Cerebellar cortex (tissue), 1 donor: ENCODE measurements at regions not wholly inside any gene's neighbourhood (a gene's known extent, or its start where the extent isn't known, plus 50 kb on each side); places are given as distances from the start of the nearest gene placed in this dataset.

ENCODE experiments used
- DNase-seq: peaks from one replicate; pipeline ENCODE4 v3.0.0-alpha.2; 2015; ENCODE audit warnings: low spot score

DNA sequence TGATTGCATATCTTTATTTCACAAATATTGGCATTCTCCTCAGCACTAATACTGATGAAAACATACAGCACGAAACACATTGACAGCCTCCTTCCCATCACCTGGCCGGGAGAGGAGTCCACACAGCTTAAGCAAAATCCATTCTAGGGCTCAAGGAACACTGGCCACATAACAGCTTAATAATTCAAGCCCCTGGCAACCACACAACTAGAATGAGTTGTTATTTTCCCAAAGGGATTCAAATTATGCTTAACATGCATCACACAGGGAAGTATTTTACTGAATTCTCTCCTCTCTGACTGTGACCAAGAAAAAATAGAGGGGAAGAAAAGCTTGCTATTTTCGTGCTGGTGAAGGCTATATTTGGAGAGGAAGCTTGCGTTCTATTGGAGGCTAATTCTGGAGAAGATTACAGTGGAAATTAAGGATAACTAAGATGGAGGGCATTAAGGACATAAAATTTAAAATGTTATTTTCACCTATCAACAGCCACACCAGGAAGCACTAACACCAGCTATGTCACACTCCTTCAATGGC lies 198.5 kb downstream of the ADGRG6 start:
- DNase-seq = no peak

DNA sequence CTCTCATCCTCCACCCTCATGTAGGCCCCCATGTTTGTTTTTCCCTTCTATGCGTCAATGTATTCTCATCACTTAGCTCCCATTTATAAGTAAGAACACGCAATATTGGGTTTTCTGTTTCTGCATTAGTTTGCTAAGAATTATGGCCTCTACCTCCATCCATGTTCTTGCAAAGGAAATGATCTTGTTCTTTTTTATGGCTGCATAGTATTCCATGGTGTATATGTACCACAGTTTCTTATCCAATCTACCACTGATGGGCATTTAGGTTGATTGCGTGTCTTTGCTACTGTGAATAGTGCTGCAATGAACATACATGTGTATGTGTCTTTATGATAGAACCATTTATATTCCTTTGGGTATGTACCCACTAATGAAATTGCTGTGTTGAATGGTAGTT lies 200.0 kb downstream of the ADGRG6 start:
- DNase-seq = no peak

DNA sequence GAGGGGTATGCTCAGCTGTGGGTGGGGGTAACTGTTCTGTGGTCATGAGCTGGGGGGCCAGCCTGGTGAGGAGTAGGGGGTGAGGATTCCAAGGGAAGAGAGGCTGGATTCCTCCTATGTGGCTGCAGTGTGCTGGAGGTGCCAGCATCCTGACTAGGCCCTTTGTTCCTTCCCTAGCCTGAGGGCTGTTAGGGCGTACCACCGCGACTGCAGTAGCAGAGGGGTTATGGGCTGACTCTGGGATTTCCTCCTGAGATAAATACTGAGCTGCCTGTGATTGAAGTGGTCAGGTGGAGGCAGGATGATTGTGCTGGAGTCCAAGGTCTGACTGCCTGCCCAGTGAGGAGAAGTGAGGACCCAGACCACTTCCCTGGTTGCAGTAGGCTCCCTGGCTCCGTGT lies 205.3 kb downstream of the ADGRG6 start:
- no peak for DNase-seq

DNA sequence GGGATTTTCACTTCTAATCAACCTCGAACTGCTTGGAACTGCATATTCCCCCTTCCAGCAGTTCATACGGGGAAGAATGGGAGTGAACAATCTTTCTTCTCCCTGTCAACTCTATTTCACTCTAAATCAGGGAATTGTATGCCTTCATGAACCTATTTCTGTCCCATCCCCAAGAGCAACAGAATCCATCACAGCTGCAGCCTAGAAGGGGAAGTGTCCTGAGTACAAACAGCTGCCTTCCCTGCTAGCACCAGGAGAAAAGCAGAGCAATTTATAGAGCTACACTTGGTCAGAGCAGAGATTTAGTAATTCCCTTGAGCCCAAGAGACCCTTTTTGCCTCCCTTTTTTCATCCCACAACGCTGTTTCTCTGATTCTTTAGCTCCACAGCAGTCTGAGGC lies 208.4 kb downstream of the ADGRG6 start:
- DNase-seq = no peak

DNA sequence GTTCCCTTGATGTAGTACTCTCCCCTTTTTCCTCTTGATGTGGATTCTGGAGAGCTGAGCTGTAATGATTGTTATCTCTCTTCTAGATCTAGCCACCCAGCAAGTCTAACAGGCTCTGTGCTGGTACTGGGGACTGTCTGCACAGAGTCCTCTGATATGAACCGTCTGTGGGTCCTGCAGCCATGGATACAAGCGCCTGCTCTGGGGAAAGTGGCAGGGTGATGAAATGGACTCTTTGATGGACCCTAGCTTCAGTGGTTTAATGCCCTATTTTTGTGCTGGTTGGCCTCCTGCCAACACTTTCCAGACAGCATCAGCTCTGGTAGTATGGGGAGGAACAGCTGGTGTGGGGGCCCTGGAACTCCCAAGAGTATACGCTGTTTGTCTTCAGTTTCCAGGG lies 216.3 kb downstream of the ADGRG6 start:
- no peak for DNase-seq

DNA sequence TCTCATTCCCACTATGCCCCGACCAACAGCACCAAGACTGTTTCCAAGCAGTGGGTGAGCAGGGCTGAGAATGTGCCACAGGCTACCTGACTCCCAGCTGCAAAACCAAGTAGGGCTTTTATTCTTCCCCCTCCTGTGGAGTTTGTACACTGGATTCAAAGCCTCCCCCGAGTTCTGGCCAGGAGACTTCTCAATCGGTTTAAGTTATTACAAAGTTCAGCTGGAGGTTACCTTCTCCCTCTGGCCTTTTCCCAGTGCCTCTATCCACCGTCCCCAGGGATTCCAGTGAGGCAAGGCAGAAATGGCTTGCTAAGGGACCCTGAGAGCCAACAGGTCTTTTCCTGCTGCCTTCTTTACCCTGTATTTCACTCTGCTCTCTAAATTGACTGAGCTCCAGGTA lies 217.0 kb downstream of the ADGRG6 start:
- DNase-seq = no peak

DNA sequence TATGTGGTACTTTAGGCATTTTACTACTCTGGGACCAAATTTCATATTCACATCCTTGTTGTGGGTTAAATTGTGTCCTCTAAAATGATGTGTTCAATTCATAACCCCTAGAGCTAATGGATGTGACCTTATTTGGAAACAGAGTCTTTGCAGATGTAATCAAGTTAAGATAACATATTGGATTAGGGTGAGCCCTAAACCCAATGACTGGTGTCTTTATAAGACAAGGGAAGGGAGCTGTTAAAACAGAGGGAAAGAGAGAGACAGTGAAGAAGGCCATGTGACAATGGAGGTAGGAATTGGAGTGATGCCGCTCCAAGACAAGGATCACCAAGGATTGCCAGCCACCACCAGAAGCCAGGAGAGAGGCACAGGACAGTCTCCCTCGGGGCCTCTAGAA lies 220.0 kb downstream of the ADGRG6 start:
- no peak for DNase-seq

DNA sequence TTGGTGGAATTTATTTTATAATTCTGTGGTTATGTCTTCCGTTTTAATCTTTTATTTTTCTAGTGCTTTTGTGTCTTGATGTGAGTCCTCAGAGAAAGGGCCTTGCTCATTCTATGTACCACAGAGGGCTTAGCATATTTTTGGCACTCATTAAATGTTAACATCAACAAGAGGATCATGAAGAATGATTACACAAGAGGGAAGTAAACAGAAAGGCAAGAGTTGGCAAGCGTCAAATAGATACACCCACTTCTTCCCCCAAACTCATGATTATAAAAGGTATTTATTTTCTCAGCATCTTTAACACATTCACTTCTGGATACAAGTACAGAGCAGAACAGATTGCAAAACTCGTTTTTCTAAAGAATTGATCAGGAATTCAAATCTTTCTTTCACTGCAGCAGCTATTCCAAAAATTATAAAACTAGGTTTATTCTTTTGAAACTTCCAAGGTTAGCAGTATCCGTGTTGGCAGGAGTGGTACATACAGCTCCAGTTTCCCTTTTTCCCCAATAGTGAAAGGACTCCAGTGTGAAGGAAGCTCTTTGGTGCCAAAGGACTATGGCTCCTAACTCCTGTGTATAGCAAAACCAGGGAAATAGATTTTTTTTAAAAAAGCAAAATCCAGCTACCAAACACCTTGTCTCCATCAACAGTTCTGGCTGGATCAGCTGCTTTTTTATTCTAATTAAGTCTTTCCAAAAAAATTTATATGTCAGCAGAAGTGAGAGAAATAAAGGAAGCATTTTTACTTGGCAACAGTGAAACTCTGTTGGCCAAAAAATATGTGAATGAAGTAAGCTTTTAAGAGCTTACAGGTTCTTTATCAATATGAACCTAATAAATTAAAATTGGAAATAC lies 221.9 kb downstream of the ADGRG6 start:
- DNase-seq = no peak

DNA sequence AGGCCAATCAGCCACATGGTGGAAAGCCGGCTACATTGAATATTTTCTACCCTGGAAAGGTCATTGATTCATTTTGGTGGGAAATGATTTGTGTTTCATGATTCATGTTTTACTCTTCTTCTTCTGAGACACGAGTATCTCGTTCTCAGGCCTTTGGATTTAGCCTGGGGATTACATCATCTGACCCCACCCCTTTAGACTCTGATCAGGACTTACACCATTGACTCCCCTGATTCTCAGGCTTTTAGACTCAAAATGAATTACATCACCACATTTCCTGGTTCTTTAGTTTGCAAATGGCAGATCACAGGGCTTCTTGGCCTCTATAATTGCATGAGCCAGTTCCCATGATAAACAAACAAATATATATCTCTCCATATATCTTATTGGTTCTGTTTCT lies 228.8 kb downstream of the ADGRG6 start:
- no peak for DNase-seq

DNA sequence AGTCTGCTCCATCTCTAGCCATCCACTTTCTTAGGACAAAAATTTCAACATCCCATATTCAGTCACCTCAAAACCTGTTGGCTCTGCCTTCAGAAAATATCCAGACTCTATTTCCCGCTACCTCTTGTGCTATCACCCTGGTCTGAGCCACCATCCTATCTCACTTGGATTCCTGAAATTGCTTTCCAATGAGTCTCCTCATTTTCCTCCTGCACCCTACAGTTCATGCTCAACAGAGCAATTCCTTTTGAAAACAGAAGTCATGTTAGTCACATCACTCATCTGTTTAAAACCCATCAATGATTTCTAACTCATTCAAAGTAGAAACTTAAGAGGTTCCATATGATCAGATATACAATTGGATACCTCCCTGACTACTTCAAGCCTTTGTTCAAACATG lies 229.9 kb downstream of the ADGRG6 start:
- DNase-seq = no peak

DNA sequence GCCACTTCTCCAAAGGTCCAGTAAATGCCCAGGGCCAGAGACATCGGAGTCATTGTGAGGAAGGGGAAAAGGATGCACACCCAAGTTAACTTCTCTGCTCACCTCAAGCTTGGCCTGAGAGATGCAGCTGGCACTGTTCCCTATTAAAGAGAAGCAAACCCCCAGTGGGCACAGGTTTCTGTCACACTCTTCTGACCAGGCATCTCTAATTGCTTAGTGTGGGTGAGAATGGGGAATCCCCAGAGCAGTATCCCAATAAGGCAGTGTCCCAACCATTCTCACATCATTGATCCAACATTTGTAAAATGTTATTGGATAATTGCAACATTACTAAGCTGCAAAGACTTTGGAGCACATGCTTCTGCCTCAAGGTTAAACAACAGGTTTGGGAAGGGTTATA lies 232.3 kb downstream of the ADGRG6 start:
- no peak for DNase-seq

DNA sequence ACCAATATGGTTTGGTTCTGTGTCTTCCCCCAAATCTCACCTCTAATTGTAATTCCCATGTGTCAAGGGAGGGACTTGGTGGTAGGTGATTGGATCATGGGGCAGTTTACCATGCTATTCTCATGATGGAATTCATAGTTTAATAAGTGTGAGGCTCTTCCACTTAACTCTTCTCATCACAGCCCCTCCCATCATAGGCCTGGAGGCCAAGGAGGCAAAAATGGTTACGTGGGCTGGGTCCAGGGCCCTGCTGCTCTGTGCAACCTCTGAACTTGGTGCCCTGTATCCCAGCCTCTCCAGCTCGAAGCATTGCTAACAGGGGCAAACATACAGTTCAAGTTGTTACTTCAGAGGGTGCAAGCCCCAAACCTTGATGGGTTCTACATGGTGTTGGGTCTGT lies 232.7 kb downstream of the ADGRG6 start:
- DNase-seq = no peak

DNA sequence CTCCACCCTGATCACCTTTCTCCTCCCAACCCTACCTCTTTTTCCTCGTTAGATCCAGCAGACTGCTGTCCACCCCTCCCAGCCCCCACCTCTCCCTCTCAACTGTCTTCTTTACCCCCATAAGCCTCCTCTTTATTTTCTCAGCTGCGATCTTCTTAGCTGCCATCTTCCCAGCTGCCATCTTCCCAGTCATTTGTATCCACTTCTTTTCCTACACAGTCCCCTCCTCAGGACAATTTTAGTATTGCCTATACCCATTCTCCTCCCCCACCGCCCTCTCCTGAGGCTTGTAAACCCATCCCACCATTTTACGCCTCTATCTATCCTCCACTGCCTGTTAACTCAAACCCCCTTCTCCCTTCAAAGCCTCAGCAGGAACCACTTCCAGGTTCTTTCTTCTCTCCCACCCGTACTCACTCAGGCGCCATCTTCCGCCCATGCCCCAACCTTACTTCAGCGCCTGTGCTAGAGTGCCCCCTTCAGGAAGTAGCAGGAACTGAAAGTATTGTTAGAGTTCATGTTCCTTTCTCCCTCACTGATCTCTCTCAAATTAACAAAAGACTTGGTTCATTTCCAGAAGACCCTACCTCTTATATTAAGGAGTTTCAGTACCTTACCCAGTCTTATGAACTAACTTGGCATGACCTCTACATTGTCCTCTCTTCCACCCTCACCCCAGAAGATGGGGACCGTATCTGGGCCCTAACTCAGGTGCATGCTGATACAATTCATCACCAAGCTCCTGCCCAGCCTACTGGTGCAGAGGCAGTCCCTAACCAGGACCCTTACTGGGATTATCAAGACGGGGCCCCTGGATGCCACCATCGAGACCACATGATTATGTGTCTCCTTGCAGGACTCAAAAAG lies 236.0 kb downstream of the ADGRG6 start:
- DNase-seq = peak; percentile 19

DNA sequence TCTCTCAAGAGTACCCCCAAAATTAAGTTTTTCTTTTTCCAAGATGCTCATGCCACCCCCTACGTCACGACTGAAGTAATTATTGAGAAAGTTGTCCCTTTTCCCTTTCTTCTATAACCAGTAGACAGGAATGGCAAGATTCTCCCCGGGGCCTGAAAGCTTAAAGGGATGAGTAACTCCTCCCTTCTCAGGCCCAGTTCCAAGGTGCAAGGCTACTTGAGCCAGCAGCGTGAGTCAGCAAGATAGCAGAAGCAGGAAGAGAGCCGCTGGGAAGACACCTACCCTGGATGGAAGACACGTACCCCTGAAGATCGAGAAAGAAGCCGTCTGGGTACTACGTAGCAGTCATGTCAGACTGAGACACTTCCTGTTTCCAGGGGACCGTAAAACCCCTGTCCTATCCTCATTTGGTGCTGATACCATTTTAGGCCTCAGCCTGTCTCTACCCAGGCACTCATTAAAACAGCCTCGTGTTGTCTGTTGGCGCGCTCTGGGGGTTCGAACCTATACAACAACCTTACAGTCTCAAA lies 241.0 kb downstream of the ADGRG6 start:
- no peak for DNase-seq

DNA sequence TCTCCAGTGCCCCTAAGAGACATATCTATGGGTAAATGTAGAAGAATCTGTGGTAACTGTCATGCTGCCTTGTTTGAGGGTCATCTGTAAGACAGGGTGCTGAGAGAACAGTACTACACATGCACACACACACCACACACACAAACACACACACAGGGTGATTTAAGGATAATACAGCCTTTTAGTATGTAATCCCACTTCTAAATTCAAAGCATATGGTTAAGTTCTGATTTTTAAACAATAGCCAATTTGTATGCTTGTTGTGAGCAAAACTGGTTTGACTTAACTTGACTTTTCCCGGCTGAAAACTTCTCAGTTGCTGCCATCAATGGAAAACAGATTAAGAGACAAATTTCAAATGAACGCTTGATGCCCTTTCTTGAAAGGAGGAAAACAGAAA lies 241.8 kb downstream of the ADGRG6 start:
- DNase-seq = no peak

DNA sequence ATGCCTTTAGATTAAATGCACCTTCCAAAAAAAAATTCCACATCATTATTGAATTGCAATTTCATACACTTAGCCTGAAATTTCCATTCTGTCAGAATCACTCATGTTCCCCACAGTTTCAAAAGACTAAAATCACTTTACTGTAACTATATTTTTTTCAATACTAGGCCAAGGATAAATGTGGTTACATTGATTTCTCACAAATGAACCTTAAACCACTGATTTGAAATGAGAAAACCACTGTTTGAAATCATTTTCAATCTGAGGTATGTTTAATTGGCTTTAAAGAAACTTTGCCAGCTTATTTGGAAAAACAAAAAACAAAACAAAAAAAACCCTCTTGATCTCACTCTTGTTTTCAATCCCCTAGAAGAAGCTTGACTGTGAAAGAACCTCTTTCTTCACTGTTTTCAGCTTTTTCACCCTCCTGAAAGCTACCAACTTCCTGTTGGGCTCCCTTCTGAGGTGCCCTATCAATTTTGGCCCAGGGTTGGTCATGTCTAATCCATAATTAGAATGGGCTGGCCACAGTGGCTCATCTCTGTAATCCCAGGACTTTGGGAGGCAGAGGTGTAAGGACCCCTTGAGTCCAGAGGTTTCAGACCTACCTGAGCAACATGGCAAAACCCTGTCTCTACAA lies 242.5 kb downstream of the ADGRG6 start:
- no peak for DNase-seq

DNA sequence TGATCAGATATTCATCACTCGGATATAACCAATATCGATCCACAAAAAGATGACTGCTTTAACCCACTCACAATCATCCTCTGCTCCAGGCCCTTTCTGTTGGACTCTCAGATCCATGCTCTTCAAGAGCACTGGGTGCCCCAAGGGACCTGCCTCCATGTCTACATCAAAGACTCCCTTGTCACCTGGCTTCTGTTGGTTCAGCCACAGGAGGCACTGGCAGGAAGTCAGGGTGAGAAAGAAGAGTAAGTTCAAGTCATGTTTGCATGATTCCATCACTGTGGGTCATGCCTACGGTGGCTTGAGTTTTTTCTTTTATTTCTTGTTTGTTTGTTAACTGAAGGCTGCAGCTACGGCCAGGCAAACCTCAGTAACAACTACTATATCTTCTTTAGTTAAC lies 243.3 kb downstream of the ADGRG6 start:
- no peak for DNase-seq

DNA sequence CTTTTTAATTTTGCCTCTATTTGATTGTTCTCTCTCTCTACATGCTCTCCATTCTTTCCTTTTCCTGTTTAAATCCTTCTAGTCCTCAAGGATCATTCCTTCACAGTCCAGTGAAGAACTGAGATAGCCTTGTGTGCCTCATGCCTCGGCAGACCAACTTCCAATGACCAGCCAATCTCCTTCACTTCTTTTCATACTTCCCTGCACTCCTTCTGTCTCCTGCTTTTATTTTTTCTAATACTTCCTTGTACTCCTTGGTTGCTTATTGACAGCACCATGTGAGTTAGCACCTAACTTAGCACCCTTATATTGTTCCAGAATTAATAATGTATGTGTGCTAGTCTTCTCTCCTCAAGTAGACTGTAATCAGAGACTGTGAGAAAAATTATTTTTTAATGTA lies 246.8 kb downstream of the ADGRG6 start:
- DNase-seq = no peak

DNA sequence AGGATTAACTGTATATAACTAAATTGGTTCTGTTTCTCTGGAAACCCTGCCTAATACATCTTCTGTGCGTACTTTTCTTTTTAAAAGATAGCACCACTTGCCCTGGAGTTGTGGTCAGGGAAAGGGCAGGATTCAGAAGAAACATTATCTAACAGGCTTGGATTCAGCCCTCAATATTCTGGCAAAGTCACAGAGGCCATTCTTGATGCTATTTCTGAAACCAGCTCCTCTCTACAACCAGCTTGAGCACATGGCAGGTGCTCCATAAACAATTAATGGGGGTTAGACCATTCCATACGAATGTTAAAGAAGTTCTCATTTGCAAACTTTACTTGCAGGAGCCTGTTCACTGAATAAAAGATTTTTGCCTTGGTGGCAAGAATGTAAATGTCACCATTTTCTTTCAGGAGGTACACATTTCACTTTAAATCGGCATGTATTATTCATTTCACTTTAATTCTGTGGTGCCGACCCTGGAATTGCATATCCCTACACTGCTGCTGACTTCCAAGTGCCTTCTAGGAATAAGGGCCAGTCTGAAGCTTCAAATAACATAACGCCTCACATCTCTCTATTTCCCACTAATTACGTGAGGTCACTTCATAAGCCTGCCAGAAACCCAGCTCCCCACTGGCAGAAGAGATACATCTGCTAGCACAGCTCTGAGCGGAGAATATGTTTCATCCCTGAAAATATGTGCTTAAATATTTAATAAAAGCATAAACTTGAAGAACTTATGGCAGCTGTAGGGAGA lies 248.7 kb downstream of the ADGRG6 start:
- no peak for DNase-seq

DNA sequence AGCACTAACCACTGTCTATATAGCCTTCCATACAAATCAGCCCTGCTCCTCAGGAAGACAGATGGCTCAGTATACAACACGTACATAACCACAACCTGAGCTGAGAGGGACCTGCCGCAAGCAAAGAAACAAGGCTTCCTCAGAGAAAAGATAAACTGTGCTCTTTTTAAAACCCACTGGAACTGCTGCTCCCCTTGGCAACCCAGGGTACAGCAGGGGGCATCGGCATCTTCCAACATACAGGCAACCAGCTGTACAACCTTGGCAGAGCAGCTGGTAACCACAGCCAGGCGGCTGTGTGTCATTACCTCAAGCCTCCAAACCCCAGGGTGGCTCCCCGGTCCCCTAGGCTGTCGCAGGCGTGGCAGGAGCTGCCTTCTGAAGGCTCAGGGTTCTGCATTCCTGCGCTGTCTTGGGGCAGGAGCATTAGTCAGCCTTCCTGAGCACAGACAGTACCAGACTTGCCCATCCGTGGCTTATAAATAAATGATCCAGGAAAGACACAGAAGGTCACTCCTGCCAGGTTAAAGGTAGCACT lies 249.5 kb downstream of the ADGRG6 start:
- no peak for DNase-seq

DNA sequence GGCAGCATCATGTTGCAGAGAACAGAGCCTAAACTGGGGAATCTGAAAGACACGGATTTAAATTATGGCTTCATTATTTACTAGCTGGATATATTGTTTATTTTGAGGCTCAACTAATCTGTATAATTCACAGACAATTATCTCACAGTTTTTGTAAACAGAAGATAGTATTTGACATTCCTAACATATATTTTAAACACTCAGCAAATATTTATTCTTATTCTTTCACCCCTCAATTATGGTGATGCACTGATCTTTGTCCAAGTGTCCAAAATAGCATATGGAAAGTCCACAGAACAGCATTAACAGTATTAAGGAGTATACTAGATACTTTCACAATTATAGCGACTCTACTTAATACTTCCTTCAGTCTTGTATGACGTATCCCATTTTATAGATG lies 257.0 kb downstream of the ADGRG6 start:
- DNase-seq = no peak
